HL-60 (cell line): ENCODE measurements at regions not wholly inside any gene's neighbourhood (a gene's known extent, or its start where the extent isn't known, plus 50 kb on each side); places are given as distances from the start of the nearest gene placed in this dataset.

Experiments used
- DNase-seq, 2 experiments: peaks; one replicate each; pipeline ENCODE4 v3.0.0-alpha.2; 2010 to 2020; ENCODE audit warnings: low read depth in 1 of 2, low spot score in 1 of 2
- H3K27ac ChIP-seq: fragments of 250-450 bp; sonication (Bioruptor Pico); replicated peaks from 2 replicates; pipeline ENCODE4 v1.5.1; 2020; ENCODE audit warnings: mild to moderate bottlenecking, moderate library complexity
- H3K27me3 ChIP-seq: fragments of 250-450 bp; sonication (Bioruptor Pico); 2 replicates; pipeline ENCODE4 v1.5.1; 2021; ENCODE audit warnings: mild to moderate bottlenecking, moderate library complexity; ENCODE audit not compliant: insufficient read depth, poor library complexity, severe bottlenecking
- H3K4me3 ChIP-seq: replicated peaks from 2 replicates; pipeline ENCODE4 v1.5.1; 2011; ENCODE audit warnings: mild to moderate bottlenecking, control low read depth, low read length; ENCODE audit not compliant: insufficient read depth
- CTCF ChIP-seq: IDR thresholded peaks from one replicate; pipeline ENCODE4 v1.5.1; 2011; ENCODE audit warnings: low read length, control low read depth, inconsistent platforms; ENCODE audit not compliant: insufficient read depth
- GABPA ChIP-seq: IDR thresholded peaks from 2 replicates; pipeline ENCODE4 v1.6.1; 2012; ENCODE audit warnings: low read depth
- POLR2AphosphoS5 ChIP-seq: IDR thresholded peaks from 2 replicates; pipeline ENCODE4 v1.6.1; 2012; ENCODE audit warnings: low read depth
- REST ChIP-seq: IDR thresholded peaks from 2 replicates; pipeline ENCODE4 v1.6.1; 2012; ENCODE audit warnings: low read depth; ENCODE audit not compliant: insufficient replicate concordance
- SPI1 ChIP-seq: IDR thresholded peaks from 2 replicates; pipeline ENCODE4 v1.6.1; 2012; ENCODE audit warnings: low read depth, mild to moderate bottlenecking, borderline replicate concordance

GRCh38 chr1:214122110-214122509, 134.3 kb downstream of the PROX1 start:
- H3K4me3 ChIP-seq, result no peak overlapping the region
- no peak overlapping the region for H3K27ac ChIP-seq
- DNase-seq, result no peak
- TF ChIP-seq SPI1, result no peak
- TF ChIP-seq GABPA, result no peak
- no peak for TF ChIP-seq CTCF
- no peak for TF ChIP-seq REST
- TF ChIP-seq POLR2AphosphoS5, result no peak
- H3K27me3 ChIP-seq, result no peaks in the 10 kb centered on the region

GRCh38 chr1:214123061-214123784, 135.4 kb downstream of the PROX1 start:
- Histone ChIP-seq H3K27me3 (no peaks in the 10 kb centered on the region), H3K27ac (no peak overlapping the region), H3K4me3 (no peak overlapping the region)
- TF ChIP-seq SPI1 (no peak), GABPA (no peak), CTCF (no peak), REST (no peak), POLR2AphosphoS5 (no peak)
- peak in 1 of 2 experiments; percentile 9 for DNase-seq

GRCh38 chr1:214124281-214124805, 136.6 kb downstream of the PROX1 start:
- H3K4me3 ChIP-seq, result no peak overlapping the region
- no peak overlapping the region for H3K27ac ChIP-seq
- TF ChIP-seq CTCF (no peak), REST (no peak), GABPA (no peak), SPI1 (no peak), POLR2AphosphoS5 (no peak)

More at GRCh38 chr1:214124281-214124805, 136.6 kb downstream of the PROX1 start:
- no peaks in the 10 kb centered on the region for H3K27me3 ChIP-seq
- no peak for DNase-seq
